ENCODE measurements at regions not wholly inside any gene's neighbourhood (a gene's known extent, or its start where the extent isn't known, plus 50 kb on each side); places are given as distances from the start of the nearest gene placed in this dataset.

- no peak for DNase-seq
These were observed 680.6 kb downstream of the SQOR start for GRCh38 chr15:46315434-46315833.

- DNase-seq, result no peak
These were observed 681.2 kb downstream of the SQOR start for GRCh38 chr15:46316024-46316423.

GRCh38 chr15:46317029-46317428 is 682.2 kb downstream of the SQOR start:
- DNase-seq, result no peak

GRCh38 chr15:46322753-46323152 is 687.9 kb downstream of the SQOR start:
- DNase-seq, result no peak

GRCh38 chr15:46326173-46326572 is 691.3 kb downstream of the SQOR start:
- DNase-seq, result no peak

GRCh38 chr15:46328821-46329220 is 694.0 kb downstream of the SQOR start:
- no peak for DNase-seq

- no peak for DNase-seq
These were observed 695.0 kb downstream of the SQOR start for GRCh38 chr15:46329876-46330275.

GRCh38 chr15:46331546-46331945 is 696.7 kb downstream of the SQOR start:
- no peak for DNase-seq

GRCh38 chr15:46343196-46343935 is 708.5 kb downstream of the SQOR start:
- no peak for DNase-seq

- DNase-seq, result no peak
These were observed 709.4 kb downstream of the SQOR start for GRCh38 chr15:46344115-46344724.

GRCh38 chr15:46344915-46345314 is 710.1 kb downstream of the SQOR start:
- DNase-seq, result no peak

GRCh38 chr15:46354443-46354842 is 719.6 kb downstream of the SQOR start:
- DNase-seq, result no peak

GRCh38 chr15:46365572-46365971 is 730.7 kb downstream of the SQOR start:
- DNase-seq, result peak; percentile 27 to 53 (median 52)

GRCh38 chr15:46366360-46367007 is 731.7 kb downstream of the SQOR start:
- peak; percentile 12 to 31 (median 16) for DNase-seq

GRCh38 chr15:46383978-46384377 is 749.1 kb downstream of the SQOR start:
- no peak for DNase-seq

GRCh38 chr15:46386356-46386755 is 751.5 kb downstream of the SQOR start:
- no peak for DNase-seq

- no peak for DNase-seq
These were observed 754.9 kb downstream of the SQOR start for GRCh38 chr15:46389739-46390138.

- no peak for DNase-seq
These were observed 759.6 kb downstream of the SQOR start for GRCh38 chr15:46394463-46394862.

GRCh38 chr15:46408312-46408711 is 773.5 kb downstream of the SQOR start:
- DNase-seq, result no peak

- DNase-seq, result no peak
These were observed 775.0 kb downstream of the SQOR start for GRCh38 chr15:46409841-46410301.

GRCh38 chr15:46410705-46411104 is 775.9 kb downstream of the SQOR start:
- no peak for DNase-seq

- DNase-seq, result no peak
These were observed 777.1 kb downstream of the SQOR start for GRCh38 chr15:46411900-46412299.

- DNase-seq, result peak in 1 of 3 donors; percentile 72
These were observed 779.0 kb downstream of the SQOR start for GRCh38 chr15:46413799-46414198.
